GM18517 (cell line): ENCODE measurements at regions not wholly inside any gene's neighbourhood (a gene's known extent, or its start where the extent isn't known, plus 50 kb on each side); places are given as distances from the start of the nearest gene placed in this dataset.

ENCODE experiments used
- ATAC-seq: cut with Tn5 transposase; IDR thresholded peaks from one replicate; pipeline ENCODE4 v1.9.1; 2021; ENCODE audit warnings: mild to moderate bottlenecking, moderate library complexity; ENCODE audit not compliant: unreplicated experiment

GRCh38 chr3:59593380-59593779 is 543.6 kb upstream of the CFAP20DC start:
- ATAC-seq = no peak

GRCh38 chr3:59580996-59581395 is 531.2 kb upstream of the CFAP20DC start:
- no peak for ATAC-seq

GRCh38 chr3:59580499-59580898 is 530.7 kb upstream of the CFAP20DC start:
- ATAC-seq = no peak

GRCh38 chr3:59578129-59578528 is 528.3 kb upstream of the CFAP20DC start:
- no peak for ATAC-seq

GRCh38 chr3:59576606-59577005 is 526.8 kb upstream of the CFAP20DC start:
- ATAC-seq = no peak

DNA sequence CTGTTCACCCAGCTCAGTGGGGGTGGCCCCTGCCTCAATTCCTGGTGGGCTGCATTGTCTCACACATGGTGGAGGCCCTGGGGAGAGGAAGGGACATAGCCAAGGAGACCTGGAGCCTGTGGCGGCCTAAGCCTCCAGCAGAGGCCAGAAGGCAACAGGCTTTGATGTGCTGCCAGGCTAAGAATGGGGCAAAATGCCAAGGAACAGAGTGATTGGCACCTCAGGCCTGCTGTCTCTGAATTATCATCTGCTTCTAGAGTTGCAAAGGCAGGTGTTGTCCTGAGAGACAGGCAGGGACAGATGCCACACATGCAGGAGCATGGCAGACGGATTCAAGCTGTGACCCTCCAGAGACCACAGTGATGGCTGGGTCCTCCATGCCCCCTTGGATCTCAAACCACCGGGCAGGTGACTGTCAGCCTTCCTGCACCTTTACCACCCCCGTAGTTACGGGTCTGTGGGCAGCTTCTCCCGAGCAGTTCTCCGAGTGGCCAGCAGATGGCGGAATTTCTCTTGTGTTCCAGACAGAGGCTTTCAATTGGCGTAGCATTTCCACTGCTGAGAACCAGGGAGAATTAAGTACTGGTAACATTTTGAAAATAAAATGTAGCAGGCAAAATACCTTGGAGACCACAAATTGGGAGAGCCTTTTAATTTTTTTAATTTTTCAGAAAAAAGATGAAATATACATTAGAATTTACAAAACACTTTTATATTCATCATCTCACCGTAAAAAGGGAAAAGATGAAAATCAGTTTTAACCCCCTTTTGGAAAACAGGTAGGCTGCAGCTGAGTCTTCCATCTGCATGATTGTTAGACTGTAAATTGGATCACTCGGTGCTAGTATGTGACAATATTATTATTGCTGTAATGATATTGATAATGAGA is 525.5 kb upstream of the CFAP20DC start:
- ATAC-seq = peak; percentile 84

- no peak for ATAC-seq
Measured at GRCh38 chr3:59573911-59574310, 524.1 kb upstream of the CFAP20DC start.

- ATAC-seq = no peak
Measured at GRCh38 chr3:59572106-59572505, 522.3 kb upstream of the CFAP20DC start.

DNA sequence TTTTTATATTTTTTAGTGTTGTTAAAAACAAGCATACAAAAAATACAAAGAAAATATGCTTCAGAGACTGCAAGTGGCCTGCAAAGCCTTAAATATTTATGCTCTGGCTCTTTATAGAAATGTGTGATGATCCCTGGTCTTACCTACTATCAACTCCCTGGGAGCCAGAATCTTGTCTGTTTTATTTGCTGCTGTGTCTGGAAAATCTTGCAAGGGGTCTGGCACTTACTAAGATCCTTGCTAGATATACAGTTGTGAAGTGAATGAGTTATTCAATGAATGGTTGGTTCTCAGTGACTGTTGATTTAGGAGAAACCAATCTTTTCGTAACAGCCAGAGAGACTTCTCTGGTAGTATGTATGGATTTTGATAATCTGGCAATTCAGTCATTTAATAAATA is 521.0 kb upstream of the CFAP20DC start:
- no peak for ATAC-seq

- ATAC-seq = no peak
Measured at GRCh38 chr3:59567661-59568060, 517.8 kb upstream of the CFAP20DC start.

DNA sequence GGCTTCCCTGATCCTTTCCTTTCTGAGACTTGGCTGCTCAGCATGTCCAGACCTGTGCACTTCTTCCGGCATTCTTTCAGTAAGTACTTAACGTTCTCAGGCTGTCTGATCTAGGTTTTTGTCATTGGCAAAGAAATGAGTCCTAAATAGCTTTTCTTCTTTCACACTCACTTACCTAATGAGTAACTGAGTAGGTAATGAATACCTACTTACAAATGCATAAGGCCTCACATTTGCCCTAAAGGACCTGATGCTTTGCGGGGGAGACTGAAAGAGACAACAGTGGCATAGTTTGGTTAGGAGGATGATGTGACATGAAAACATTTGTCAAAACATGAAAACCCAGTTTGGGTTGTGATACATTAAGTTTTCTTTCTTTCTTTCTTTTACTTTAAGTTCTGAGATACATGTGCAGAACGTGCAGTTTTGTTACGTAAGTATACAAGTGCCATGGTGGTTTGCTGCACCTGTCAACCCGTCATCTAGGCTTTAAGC is 516.7 kb upstream of the CFAP20DC start:
- peak; percentile 99 for ATAC-seq

- no peak for ATAC-seq
Measured at GRCh38 chr3:59565125-59565524, 515.3 kb upstream of the CFAP20DC start.

DNA sequence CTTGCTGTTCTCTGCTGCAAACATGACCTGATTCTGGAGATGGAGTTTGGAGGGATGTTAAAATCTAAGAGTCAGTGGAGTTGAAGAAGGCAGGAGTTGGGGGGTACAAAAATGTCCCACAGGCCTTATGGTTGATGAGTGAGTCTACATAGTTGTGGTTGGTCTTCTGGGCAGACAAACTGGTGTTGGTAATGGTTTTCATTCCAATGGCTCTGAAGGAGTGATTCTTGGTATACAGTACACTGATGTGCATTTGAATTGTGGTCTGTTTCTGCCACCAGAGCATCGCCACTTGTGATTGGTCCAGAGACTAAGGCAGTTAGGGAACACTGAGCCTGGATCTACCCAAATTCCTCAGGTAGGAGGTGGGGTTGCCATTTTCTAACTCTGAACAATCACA is 514.1 kb upstream of the CFAP20DC start:
- no peak for ATAC-seq

DNA sequence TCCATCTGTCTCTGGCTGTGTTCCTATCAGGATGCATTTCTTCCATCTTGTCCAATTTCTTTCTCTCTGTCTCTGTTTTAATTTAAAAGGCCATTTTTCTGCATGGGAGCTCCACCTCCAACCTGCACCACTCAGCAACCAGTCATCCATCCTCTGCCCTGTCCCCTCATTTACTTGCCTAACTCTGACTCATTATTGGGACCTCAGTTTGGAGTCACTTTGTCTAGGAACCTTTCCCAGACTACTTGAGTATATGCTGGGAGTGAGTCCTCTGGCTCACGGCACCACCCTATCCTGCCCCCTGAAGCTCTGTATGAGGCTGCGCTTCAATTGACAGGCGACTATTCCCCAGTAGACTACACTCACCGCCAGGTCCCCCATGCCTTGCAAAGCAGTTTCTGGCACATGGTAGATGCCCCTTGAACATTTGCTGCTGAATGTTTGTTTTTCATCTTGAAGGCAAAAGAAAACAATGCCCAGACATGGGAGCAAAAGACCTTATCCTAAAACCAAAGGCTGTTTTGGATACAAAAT is 513.3 kb upstream of the CFAP20DC start:
- ATAC-seq = no peak

- no peak for ATAC-seq
Measured at GRCh38 chr3:59559721-59560435, 510.1 kb upstream of the CFAP20DC start.

GRCh38 chr3:59558906-59559720 is 509.3 kb upstream of the CFAP20DC start:
- no peak for ATAC-seq

- no peak for ATAC-seq
Measured at GRCh38 chr3:59555593-59556315, 505.9 kb upstream of the CFAP20DC start.

GRCh38 chr3:59553076-59553475 is 503.3 kb upstream of the CFAP20DC start:
- ATAC-seq = no peak

GRCh38 chr3:59551834-59552233 is 502.0 kb upstream of the CFAP20DC start:
- no peak for ATAC-seq

DNA sequence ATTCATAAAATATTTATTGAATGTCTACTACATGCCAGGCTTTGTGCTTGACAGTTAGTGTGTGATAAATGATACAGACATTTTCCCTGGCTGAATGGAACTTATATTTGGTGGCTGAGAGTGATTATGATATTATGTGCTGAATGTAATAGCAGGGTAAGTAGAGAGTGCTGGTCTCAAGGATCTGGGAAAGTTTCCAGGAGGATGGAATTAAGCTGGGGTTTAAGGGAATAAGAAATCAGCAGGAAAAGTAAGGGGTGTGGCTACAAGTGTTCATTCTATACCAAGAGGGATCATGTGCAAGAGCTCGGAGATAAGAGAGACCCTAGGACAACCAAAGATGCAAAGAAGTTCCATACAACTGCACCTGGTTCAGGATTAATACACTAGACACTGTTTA is 500.1 kb upstream of the CFAP20DC start:
- ATAC-seq = no peak
